ENCODE measurements at regions not wholly inside any gene's neighbourhood (a gene's known extent, or its start where the extent isn't known, plus 50 kb on each side); places are given as distances from the start of the nearest gene placed in this dataset.

DNA sequence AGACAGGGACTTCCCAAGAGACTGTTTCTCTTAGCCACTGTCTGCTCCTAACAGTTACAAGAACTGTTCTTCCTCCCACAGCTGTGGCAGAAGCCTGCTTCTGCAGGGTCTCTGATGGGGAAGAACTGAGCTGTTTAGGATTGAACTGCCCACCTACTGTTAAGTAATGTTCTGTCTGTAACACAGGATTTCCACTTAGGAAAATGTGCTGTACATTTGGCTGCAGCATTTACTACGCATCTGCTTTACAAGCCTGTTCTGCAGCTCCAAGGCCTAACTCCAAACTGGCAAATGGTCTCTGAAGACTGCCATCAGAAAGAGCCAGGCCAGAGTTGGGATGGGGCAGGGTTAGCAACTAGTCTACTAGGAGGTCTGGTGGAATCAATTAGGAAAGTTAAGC, 87.8 kb upstream of the UPP2 start:
- no peak overlapping the region for H3K4me2 ChIP-seq (ENCODE audit: insufficient read depth in 1 of 2, low read depth in 2 of 2, low read length in 2 of 2)
- H3K27ac ChIP-seq (ENCODE audit: low read depth, low read length): no peak overlapping the region
- H3K79me1 ChIP-seq (ENCODE audit: low read depth, low read length): no peaks in the 10 kb centered on the region
- no peak overlapping the region for H3K18ac ChIP-seq (ENCODE audit: extremely low read depth, low read length)
- DNase-seq (ENCODE audit: low read depth in 1 of 2, low spot score in 2 of 2) (no peak), FAIRE-seq (no peak)
- H3K56ac ChIP-seq (replicated peaks; ENCODE audit: insufficient read length, low read depth, low read length): no peak overlapping the region
- no peak overlapping the region for H3K9ac ChIP-seq (replicated peaks in 1 of 4; ENCODE audit: extremely low read depth in 1 of 4, low read depth in 3 of 4, low read length in 3 of 4)
- H3K36me3 ChIP-seq (ENCODE audit: control insufficient read depth in 2 of 4, insufficient read depth in 4 of 4, low read length in 3 of 4): no peaks in the 10 kb centered on the region
- H4K91ac ChIP-seq (replicated peaks; ENCODE audit: insufficient read length, low read length): no peak overlapping the region
- H2BK5ac ChIP-seq (ENCODE audit: low read depth, low read length): no peak overlapping the region
- TF ChIP-seq SIX5 (IDR thresholded peaks at IDR 0.05; ENCODE audit: low read depth, low read length): no peak
- no peak for TF ChIP-seq SIRT6 (IDR thresholded peaks at IDR 0.05; ENCODE audit: low read length)
- no peak for TF ChIP-seq KDM1A (IDR thresholded peaks at IDR 0.05; ENCODE audit: borderline replicate concordance, low read length)
- TF ChIP-seq POLR2AphosphoS5 (IDR thresholded peaks at IDR 0.05; ENCODE audit: low read depth, low read length): no peak
- TF ChIP-seq, protein P1, sequence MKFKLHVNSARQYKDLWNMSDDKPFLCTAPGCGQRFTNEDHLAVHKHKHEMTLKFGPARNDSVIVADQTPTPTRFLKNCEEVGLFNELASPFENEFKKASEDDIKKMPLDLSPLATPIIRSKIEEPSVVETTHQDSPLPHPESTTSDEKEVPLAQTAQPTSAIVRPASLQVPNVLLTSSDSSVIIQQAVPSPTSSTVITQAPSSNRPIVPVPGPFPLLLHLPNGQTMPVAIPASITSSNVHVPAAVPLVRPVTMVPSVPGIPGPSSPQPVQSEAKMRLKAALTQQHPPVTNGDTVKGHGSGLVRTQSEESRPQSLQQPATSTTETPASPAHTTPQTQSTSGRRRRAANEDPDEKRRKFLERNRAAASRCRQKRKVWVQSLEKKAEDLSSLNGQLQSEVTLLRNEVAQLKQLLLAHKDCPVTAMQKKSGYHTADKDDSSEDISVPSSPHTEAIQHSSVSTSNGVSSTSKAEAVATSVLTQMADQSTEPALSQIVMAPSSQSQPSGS (IDR thresholded peaks at IDR 0.05; ENCODE audit: low read length): no peak
- H3K4me1 ChIP-seq (replicated peaks in 1 of 4; ENCODE audit: control insufficient read depth in 3 of 4, insufficient read depth in 4 of 4, low read length in 3 of 4): peaks cover 0 to 10% (median 1%) of the 10 kb centered on the region in 4 experiments; a peak in 1 of 7 replicates
- WGBS, 2 experiments (ENCODE audit: extremely low coverage in 1 of 2, insufficient coverage in 1 of 2, insufficient read length in 1 of 2, insufficient replicate concordance in 2 of 2, low coverage in 1 of 2, low lambda C conversion rate in 2 of 2, missing lambda C conversion rate in 1 of 2): 82% methylated on average over 1 of the region's 1 CpG; no CpG with 5 or more reads in 1 of the 2 experiments
- no peaks in the 10 kb centered on the region for H4K20me1 ChIP-seq (replicated peaks in 1 of 2; ENCODE audit: control insufficient read depth in 1 of 2, insufficient read depth in 2 of 2, low read length in 2 of 2)
- H3K23ac ChIP-seq (ENCODE audit: insufficient read length): no peak overlapping the region
- H3K14ac ChIP-seq (ENCODE audit: insufficient read length): no peak overlapping the region
- no peak overlapping the region for H2BK20ac ChIP-seq (ENCODE audit: low read length)
- H2BK12ac ChIP-seq (ENCODE audit: low read depth, low read length): no peak overlapping the region
- no peaks in the 10 kb centered on the region for H3K79me2 ChIP-seq (ENCODE audit: control insufficient read depth in 1 of 2, insufficient read depth in 2 of 2, low read length in 2 of 2)
- CTCF ChIA-PET (ENCODE audit: partially characterized antibody): interaction anchor here (1.3 to 2.6 kb wide), 4 partner anchors 10 to 522 kb away, joined by 4 to 23 read pairs (median 6); no protein-coding TSS in a partner anchor
- no peak overlapping the region for H4K5ac ChIP-seq (ENCODE audit: insufficient read length, low read depth, low read length)
- H2BK15ac ChIP-seq (ENCODE audit: low read length): no peak overlapping the region
- POLR2A ChIA-PET (ENCODE audit: partially characterized antibody): no interaction called here
- H4K8ac ChIP-seq (ENCODE audit: extremely low read depth, insufficient read depth, low read length): no peak overlapping the region
- no peaks in the 10 kb centered on the region for H3K23me2 ChIP-seq (ENCODE audit: low read depth, low read length)
- H2BK120ac ChIP-seq (replicated peaks; ENCODE audit: low read depth, low read length): no peak overlapping the region
- H2AK5ac ChIP-seq (ENCODE audit: low read depth, low read length): no peak overlapping the region
- no peaks in the 10 kb centered on the region for H3K9me3 ChIP-seq (ENCODE audit: insufficient read depth in 2 of 2, low read depth in 1 of 2, low read length in 1 of 2)
- H2AFZ ChIP-seq (ENCODE audit: low read length): peak overlapping the region; percentile 72; the same call in 1 of the 2 replicates
- H3K4me3 ChIP-seq (ENCODE audit: extremely low read depth in 1 of 4, insufficient read depth in 2 of 4, low read depth in 3 of 4, low read length in 4 of 4): no peak overlapping the region
- H3K27me3 ChIP-seq (replicated peaks in 1 of 4; ENCODE audit: control insufficient read depth in 3 of 4, extremely low read depth in 1 of 4, insufficient read depth in 3 of 4, low read length in 3 of 4): 0 out of 7 replicates have a peak, but pooled peaks cover 0 to 2% (median 0%) of the 10 kb centered on the region in 4 experiments
- H3K4ac ChIP-seq (replicated peaks; ENCODE audit: insufficient read length, low read depth, low read length): no peak overlapping the region

Data from H1 (cell line).